Transverse colon (tissue), 3 donors: ENCODE measurements at regions not wholly inside any gene's neighbourhood (a gene's known extent, or its start where the extent isn't known, plus 50 kb on each side); places are given as distances from the start of the nearest gene placed in this dataset.

ENCODE experiments used
- POLR2A ChIP-seq: fragments of 450-650 bp; IDR thresholded peaks from one replicate; pipeline ENCODE4 v1.6.1; 2016; ENCODE audit warnings: antibody characterized with exemption, mild to moderate bottlenecking, moderate library complexity
- TF ChIP-seq, protein P1 (sequence below), 5 experiments: fragments of 200-600 bp in 3 of 5; fragments of 450-650 bp in 2 of 5; sonication (generic) in 3 of 5; IDR thresholded peaks; 1 replicate in 2 of 5; 2 replicates in 3 of 5; pipeline ENCODE4 v1.5.1; 2016 to 2017; ENCODE audit warnings: antibody characterized with exemption in 5 of 5, inconsistent platforms in 3 of 5, mild to moderate bottlenecking in 2 of 5, moderate library complexity in 1 of 5

DNA sequence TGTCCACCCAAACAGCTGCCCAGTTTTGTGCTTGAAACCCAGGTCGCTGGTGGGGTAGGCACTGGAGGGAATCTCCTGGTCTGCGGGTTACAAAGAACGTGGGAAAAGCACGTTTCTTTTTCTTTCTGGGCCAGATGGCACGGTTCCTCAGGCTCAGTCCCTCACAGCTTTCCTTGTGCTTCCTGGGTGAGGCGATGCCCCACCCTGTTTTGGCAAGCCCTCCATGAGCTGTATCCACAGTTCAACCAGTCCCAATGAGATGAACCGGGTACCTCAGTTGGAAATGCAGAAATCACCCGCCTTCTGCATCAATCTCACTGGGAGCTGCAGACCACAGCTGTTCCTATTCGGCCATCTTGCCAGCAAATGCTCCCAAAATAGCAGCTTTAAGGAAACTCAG lies 51.4 kb upstream of the TMTC2 start:
- TF ChIP-seq, protein P1, sequence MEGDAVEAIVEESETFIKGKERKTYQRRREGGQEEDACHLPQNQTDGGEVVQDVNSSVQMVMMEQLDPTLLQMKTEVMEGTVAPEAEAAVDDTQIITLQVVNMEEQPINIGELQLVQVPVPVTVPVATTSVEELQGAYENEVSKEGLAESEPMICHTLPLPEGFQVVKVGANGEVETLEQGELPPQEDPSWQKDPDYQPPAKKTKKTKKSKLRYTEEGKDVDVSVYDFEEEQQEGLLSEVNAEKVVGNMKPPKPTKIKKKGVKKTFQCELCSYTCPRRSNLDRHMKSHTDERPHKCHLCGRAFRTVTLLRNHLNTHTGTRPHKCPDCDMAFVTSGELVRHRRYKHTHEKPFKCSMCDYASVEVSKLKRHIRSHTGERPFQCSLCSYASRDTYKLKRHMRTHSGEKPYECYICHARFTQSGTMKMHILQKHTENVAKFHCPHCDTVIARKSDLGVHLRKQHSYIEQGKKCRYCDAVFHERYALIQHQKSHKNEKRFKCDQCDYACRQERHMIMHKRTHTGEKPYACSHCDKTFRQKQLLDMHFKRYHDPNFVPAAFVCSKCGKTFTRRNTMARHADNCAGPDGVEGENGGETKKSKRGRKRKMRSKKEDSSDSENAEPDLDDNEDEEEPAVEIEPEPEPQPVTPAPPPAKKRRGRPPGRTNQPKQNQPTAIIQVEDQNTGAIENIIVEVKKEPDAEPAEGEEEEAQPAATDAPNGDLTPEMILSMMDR (IDR thresholded peaks at IDR 0.05): no peak
- TF ChIP-seq POLR2A: no peak
